ENCODE measurements at regions not wholly inside any gene's neighbourhood (a gene's known extent, or its start where the extent isn't known, plus 50 kb on each side); places are given as distances from the start of the nearest gene placed in this dataset.

DNA sequence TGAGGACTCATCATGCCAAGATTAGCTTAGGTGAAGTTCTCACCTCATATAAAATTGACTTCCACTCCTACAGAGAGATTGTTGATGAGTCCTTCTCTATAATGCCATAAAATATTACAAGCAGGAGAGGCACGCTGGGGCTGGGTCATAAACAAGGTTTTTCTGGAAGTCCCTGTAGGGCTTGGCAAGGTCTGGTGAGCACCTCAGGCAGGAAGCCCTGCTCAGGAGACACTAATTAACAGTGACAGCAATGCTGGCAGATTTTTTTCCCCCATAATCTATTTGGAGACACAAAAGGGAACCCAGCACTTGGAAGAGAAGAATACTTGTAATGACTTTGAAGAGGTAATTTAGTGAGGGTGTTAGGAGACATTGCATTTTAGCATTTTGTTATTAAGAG, 118.7 kb downstream of the DIRAS2 start:
- Histone ChIP-seq H4K91ac (replicated peaks; ENCODE audit: insufficient read length, low read length) (no peak overlapping the region), H4K8ac (ENCODE audit: extremely low read depth, insufficient read depth, low read length) (no peak overlapping the region), H3K4ac (replicated peaks; ENCODE audit: insufficient read length, low read depth, low read length) (no peak overlapping the region), H3K23ac (ENCODE audit: insufficient read length) (no peak overlapping the region), H3K36me3 (ENCODE audit: control insufficient read depth in 2 of 4, insufficient read depth in 4 of 4, low read length in 3 of 4) (no peaks in the 10 kb centered on the region), H3K9ac (replicated peaks in 1 of 4; ENCODE audit: extremely low read depth in 1 of 4, low read depth in 3 of 4, low read length in 3 of 4) (no peak overlapping the region), H2BK15ac (ENCODE audit: low read length) (no peak overlapping the region), H3K27ac (ENCODE audit: low read depth, low read length) (no peak overlapping the region), H2AFZ (ENCODE audit: low read length) (no peak overlapping the region), H3K18ac (ENCODE audit: extremely low read depth, low read length) (no peak overlapping the region), H3K79me2 (ENCODE audit: control insufficient read depth in 1 of 2, insufficient read depth in 2 of 2, low read length in 2 of 2) (no peaks in the 10 kb centered on the region), H3K4me1 (replicated peaks in 1 of 4; ENCODE audit: control insufficient read depth in 3 of 4, insufficient read depth in 4 of 4, low read length in 3 of 4) (no peaks in the 10 kb centered on the region), H3K4me2 (ENCODE audit: insufficient read depth in 1 of 2, low read depth in 2 of 2, low read length in 2 of 2) (no peak overlapping the region), H3K9me3 (ENCODE audit: insufficient read depth in 2 of 2, low read depth in 1 of 2, low read length in 1 of 2) (no peaks in the 10 kb centered on the region), H3K56ac (replicated peaks; ENCODE audit: insufficient read length, low read depth, low read length) (no peak overlapping the region), H3K23me2 (ENCODE audit: low read depth, low read length) (no peaks in the 10 kb centered on the region), H3K14ac (ENCODE audit: insufficient read length) (no peak overlapping the region), H3K27me3 (replicated peaks in 1 of 4; ENCODE audit: control insufficient read depth in 3 of 4, extremely low read depth in 1 of 4, insufficient read depth in 3 of 4, low read length in 3 of 4) (no peaks in the 10 kb centered on the region), H2BK120ac (replicated peaks; ENCODE audit: low read depth, low read length) (no peak overlapping the region), H3K79me1 (ENCODE audit: low read depth, low read length) (no peaks in the 10 kb centered on the region), H4K20me1 (replicated peaks in 1 of 2; ENCODE audit: control insufficient read depth in 1 of 2, insufficient read depth in 2 of 2, low read length in 2 of 2) (no peaks in the 10 kb centered on the region), H2BK5ac (ENCODE audit: low read depth, low read length) (no peak overlapping the region), H2AK5ac (ENCODE audit: low read depth, low read length) (no peak overlapping the region), H2BK20ac (ENCODE audit: low read length) (no peak overlapping the region), H4K5ac (ENCODE audit: insufficient read length, low read depth, low read length) (no peak overlapping the region), H2BK12ac (ENCODE audit: low read depth, low read length) (no peak overlapping the region), H3K4me3 (ENCODE audit: extremely low read depth in 1 of 4, insufficient read depth in 2 of 4, low read depth in 3 of 4, low read length in 4 of 4) (no peak overlapping the region)
- TF ChIP-seq SIRT6 (IDR thresholded peaks at IDR 0.05; ENCODE audit: low read length) (no peak), KDM5A (IDR thresholded peaks at IDR 0.05; ENCODE audit: low read length) (no peak), GTF2F1 (IDR thresholded peaks at IDR 0.05; ENCODE audit: borderline replicate concordance, low read depth, low read length) (no peak), POLR2A (IDR thresholded peaks at IDR 0.05; ENCODE audit: control extremely low read depth in 1 of 2, low read depth in 2 of 2, low read length in 2 of 2) (no peak), EP300 (IDR thresholded peaks at IDR 0.05; ENCODE audit: borderline replicate concordance in 1 of 2, low read depth in 2 of 2, low read length in 2 of 2) (no peak), BCL11A (IDR thresholded peaks at IDR 0.05; ENCODE audit: low read depth in 2 of 2, low read length in 2 of 2) (no peak), FOSL1 (IDR thresholded peaks at IDR 0.05; ENCODE audit: insufficient read depth, low read depth, low read length) (no peak), PHF8 (conservative IDR thresholded peaks at IDR 0.05; ENCODE audit: low read depth, low read length) (no peak), TAF1 (IDR thresholded peaks at IDR 0.05; ENCODE audit: low read depth, low read length) (no peak)
- TF ChIP-seq, protein P1, sequence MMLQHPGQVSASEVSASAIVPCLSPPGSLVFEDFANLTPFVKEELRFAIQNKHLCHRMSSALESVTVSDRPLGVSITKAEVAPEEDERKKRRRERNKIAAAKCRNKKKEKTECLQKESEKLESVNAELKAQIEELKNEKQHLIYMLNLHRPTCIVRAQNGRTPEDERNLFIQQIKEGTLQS (IDR thresholded peaks at IDR 0.05; ENCODE audit: insufficient read depth, low read depth, low read length), result no peak
- POLR2A ChIA-PET (ENCODE audit: partially characterized antibody), result no interaction called here
- CTCF ChIA-PET (ENCODE audit: partially characterized antibody), result interaction anchor here (1.2 kb wide), 1 partner anchor 19 kb away, joined by 3 read pairs; no protein-coding TSS in a partner anchor
- WGBS, 2 experiments (ENCODE audit: extremely low coverage in 1 of 2, insufficient coverage in 1 of 2, insufficient read length in 1 of 2, insufficient replicate concordance in 2 of 2, low coverage in 1 of 2, low lambda C conversion rate in 2 of 2, missing lambda C conversion rate in 1 of 2), result 92% methylated on average over 1 of the region's 1 CpG; no CpG with 5 or more reads in 1 of the 2 experiments
- FAIRE-seq, result no peak
- no peak for DNase-seq (ENCODE audit: low read depth in 1 of 2, low spot score in 2 of 2)

Measured in H1 (cell line).